Heart left ventricle (tissue), 16 donors: ENCODE measurements at regions not wholly inside any gene's neighbourhood (a gene's known extent, or its start where the extent isn't known, plus 50 kb on each side); places are given as distances from the start of the nearest gene placed in this dataset.
A peak's percentile ranks its signal among the peaks of the same experiment; 100 is the strongest.

ENCODE experiments used
- ATAC-seq, 4 donors: fragments of 200-7000 bp; cut with Tn5 transposase; one replicate each; pipeline ENCODE4 v1.9.1; 2020 to 2022; ENCODE audit warnings: moderate library complexity in 4 of 4, mild to moderate bottlenecking in 3 of 4, moderate number of reproducible peaks in 1 of 4
- DNase-seq, 5 donors: peaks; one replicate each; pipeline ENCODE4 v3.0.0-alpha.2; 2020
- H3K27ac ChIP-seq, 12 donors: fragments of 200-600 bp; sonication (generic) in 4 of 12; one replicate each; pipeline versions ENCODE4 v1.5.0 to v1.8.0; 2016 to 2022; ENCODE audit warnings: mild to moderate bottlenecking in 2 of 12
- H3K27me3 ChIP-seq, 9 donors: fragments of 200-600 bp; sonication (generic) in 2 of 9; one replicate each; pipeline versions ENCODE4 v1.5.1 to v1.8.0; 2016 to 2022; ENCODE audit warnings: mild to moderate bottlenecking in 3 of 9
- H3K36me3 ChIP-seq, 9 donors: fragments of 200-600 bp; sonication (generic) in 2 of 9; one replicate each; pipeline versions ENCODE4 v1.5.0 to v1.8.0; 2018 to 2022; ENCODE audit warnings: mild to moderate bottlenecking in 2 of 9
- H3K4me1 ChIP-seq, 12 donors: fragments of 200-600 bp; sonication (generic) in 4 of 12; one replicate each; pipeline versions ENCODE4 v1.5.0 to v1.8.0; 2016 to 2022; ENCODE audit warnings: mild to moderate bottlenecking in 3 of 12
- H3K4me3 ChIP-seq, 12 donors: fragments of 200-600 bp; sonication (generic) in 4 of 12; one replicate each; pipeline versions ENCODE4 v1.5.0 to v1.8.0; 2017 to 2022; ENCODE audit warnings: mild to moderate bottlenecking in 9 of 12, moderate library complexity in 4 of 12
- H3K9me3 ChIP-seq, 12 donors: fragments of 200-600 bp; sonication (generic) in 4 of 12; one replicate each; pipeline versions ENCODE4 v1.5.0 to v1.8.0; 2016 to 2022; ENCODE audit warnings: mild to moderate bottlenecking in 1 of 12
- POLR2A ChIP-seq, 2 donors: fragments of 450-650 bp; IDR thresholded peaks; one replicate each; pipeline ENCODE4 v1.6.1; 2017; ENCODE audit warnings: antibody characterized with exemption in 2 of 2, mild to moderate bottlenecking in 2 of 2, moderate library complexity in 2 of 2
- WGBS, 4 donors: extraction: QIAGEN DNeasy Blood & Tissue Kit in 2 of 4; methylation state at CpG; one replicate each; pipeline versions ENCODE4 v1.1.5 to v1.1.7; 2013 to 2018; 5-methylcytosine and 5-hydroxymethylcytosine counted together
- intact Hi-C, 10 donors: fragments of 100-400 bp; cut with DNase I; formaldehyde crosslinking; loops; one replicate each; pipeline versions ENCODE4 v1.11.1 to v1.14.2; 2022
- TF ChIP-seq, protein P1 (sequence below), 12 donors: fragments of 200-600 bp; sonication (generic) in 4 of 12; IDR thresholded peaks; one replicate each; pipeline versions ENCODE4 v1.5.0 to v1.8.0; 2018 to 2022; ENCODE audit warnings: antibody characterized with exemption in 12 of 12, mild to moderate bottlenecking in 5 of 12
- donor health status: ischemic (EF 13 %, LVEDD 7.1; RV severe dilation, severe dysfunction).
- donor health status: healthy with polysubstance abuse.
- donor health status: DM: no; HTN: yes; CAD: no.
- donor health status: DM: no; HTN: no; CAD: no.
- donor health status: ischemic (EF 25% LVEDD 6.9; RV normal size, moderate dysfunction).
- donor health status: ischemic (EF 25% LVEDD 5.7; RV mildly dilated, moderate dysfunction).
- donor health status: healthy.
- donor health status: DM: yes; HTN: yes; CAD: no.
- donor health status: ischemic (EF 35%, LVEDD 5.7; RV mildly dilated, moderate dysfunction).
- donor health status: nonischemic (EF 11% LVEDD 7.7; RV severe dilation, severe dysfunction).
- donor health status: DM: yes; HTN: yes; CAD: no.
- donor health status: PGD.
- donor health status: ischemic (EF 29% LVEDD 5.4; RV normal size, mild dysfunction).
- donor health status: nonischemic (EF 23%, LVEDD 6.1; RV moderate dilation, normal function).

- TF ChIP-seq, protein P1, sequence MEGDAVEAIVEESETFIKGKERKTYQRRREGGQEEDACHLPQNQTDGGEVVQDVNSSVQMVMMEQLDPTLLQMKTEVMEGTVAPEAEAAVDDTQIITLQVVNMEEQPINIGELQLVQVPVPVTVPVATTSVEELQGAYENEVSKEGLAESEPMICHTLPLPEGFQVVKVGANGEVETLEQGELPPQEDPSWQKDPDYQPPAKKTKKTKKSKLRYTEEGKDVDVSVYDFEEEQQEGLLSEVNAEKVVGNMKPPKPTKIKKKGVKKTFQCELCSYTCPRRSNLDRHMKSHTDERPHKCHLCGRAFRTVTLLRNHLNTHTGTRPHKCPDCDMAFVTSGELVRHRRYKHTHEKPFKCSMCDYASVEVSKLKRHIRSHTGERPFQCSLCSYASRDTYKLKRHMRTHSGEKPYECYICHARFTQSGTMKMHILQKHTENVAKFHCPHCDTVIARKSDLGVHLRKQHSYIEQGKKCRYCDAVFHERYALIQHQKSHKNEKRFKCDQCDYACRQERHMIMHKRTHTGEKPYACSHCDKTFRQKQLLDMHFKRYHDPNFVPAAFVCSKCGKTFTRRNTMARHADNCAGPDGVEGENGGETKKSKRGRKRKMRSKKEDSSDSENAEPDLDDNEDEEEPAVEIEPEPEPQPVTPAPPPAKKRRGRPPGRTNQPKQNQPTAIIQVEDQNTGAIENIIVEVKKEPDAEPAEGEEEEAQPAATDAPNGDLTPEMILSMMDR (IDR thresholded peaks at IDR 0.05): peak; percentile 36 to 78 (median 64)
- TF ChIP-seq POLR2A (IDR thresholded peaks at IDR 0.05): no peak
- Histone ChIP-seq H3K27ac (no peak overlapping the region), H3K4me3 (no peak overlapping the region), H3K27me3 (peaks cover 0 to 6% (median 0%) of the 10 kb centered on the region in 9 donors), H3K36me3 (no peaks in the 10 kb centered on the region), H3K4me1 (no peaks in the 10 kb centered on the region), H3K9me3 (no peaks in the 10 kb centered on the region)
- ATAC-seq (peak in 3 of 4 donors; percentile 50 to 64 (median 61)), DNase-seq (peak in 3 of 5 donors; percentile 14 to 33 (median 32))
- 39 to 44% (median 42%) methylated on average over 9 of the region's 9 CpGs for WGBS, 4 donors
- intact Hi-C loops: loop anchor here in 9 of 10 donors (5.0 to 10.0 kb wide), 5 partner anchors 210 to 393 kb away; no protein-coding TSS in a partner anchor
Observed at GRCh38 chr4:111641813-111642579, 503.3 kb upstream of the FAM241A start.

- Histone ChIP-seq H3K27ac (no peak overlapping the region), H3K4me1 (no peaks in the 10 kb centered on the region), H3K4me3 (no peak overlapping the region), H3K36me3 (no peaks in the 10 kb centered on the region), H3K27me3 (peaks cover 0 to 29% (median 0%) of the 10 kb centered on the region in 9 donors), H3K9me3 (no peaks in the 10 kb centered on the region)
- ATAC-seq (no peak), DNase-seq (no peak)
- 64 to 79% (median 71%) methylated on average over 5 of the region's 5 CpGs for WGBS, 4 donors
- no peak for TF ChIP-seq POLR2A (IDR thresholded peaks at IDR 0.05)
- TF ChIP-seq, protein P1 (IDR thresholded peaks at IDR 0.05): no peak
- intact Hi-C loops: loop anchor here in 6 of 10 donors (10.0 kb wide), 2 partner anchors 207 to 387 kb away; no protein-coding TSS in a partner anchor
Observed at GRCh38 chr4:111648056-111648455, 497.2 kb upstream of the FAM241A start.

DNA sequence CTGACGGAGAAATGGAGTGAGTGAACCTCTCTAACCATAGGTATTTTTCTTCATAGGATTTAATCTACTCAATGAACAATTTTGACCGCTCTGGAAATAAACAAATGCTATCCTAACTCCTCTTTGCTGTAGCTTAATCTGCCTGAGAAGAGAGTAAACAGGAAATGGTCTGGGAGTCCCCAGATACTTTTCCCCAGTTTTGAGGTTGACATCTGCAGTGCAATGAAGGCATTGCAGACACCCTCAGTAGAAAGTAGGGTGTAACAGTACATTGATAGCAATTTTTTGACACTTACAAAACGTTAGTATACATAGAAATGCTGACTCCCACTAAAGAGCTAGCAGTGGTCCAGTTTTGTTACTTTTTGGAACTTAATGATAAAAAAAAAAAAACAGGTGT, 495.9 kb upstream of the FAM241A start:
- 54 to 65% (median 61%) methylated on average over 3 of the region's 3 CpGs for WGBS, 4 donors
- intact Hi-C loops: loop anchor here in 6 of 10 donors (10.0 kb wide), 2 partner anchors 205 to 385 kb away; no protein-coding TSS in a partner anchor
- no peak for ATAC-seq
- no peak overlapping the region for H3K4me3 ChIP-seq
- H3K36me3 ChIP-seq: no peaks in the 10 kb centered on the region
- H3K27ac ChIP-seq: no peak overlapping the region
- no peak for DNase-seq
- H3K27me3 ChIP-seq: peaks cover 0 to 29% (median 0%) of the 10 kb centered on the region in 9 donors
- TF ChIP-seq POLR2A (IDR thresholded peaks at IDR 0.05): no peak
- TF ChIP-seq, protein P1 (IDR thresholded peaks at IDR 0.05): no peak
- H3K9me3 ChIP-seq: no peaks in the 10 kb centered on the region
- H3K4me1 ChIP-seq: no peaks in the 10 kb centered on the region

GRCh38 chr4:111650146-111650545, 495.1 kb upstream of the FAM241A start:
- intact Hi-C loops: loop anchor here in 1 of 10 donors (5.0 kb wide), 1 partner anchor 377 kb away; no protein-coding TSS in a partner anchor
- Histone ChIP-seq H3K4me1 (no peaks in the 10 kb centered on the region), H3K4me3 (no peak overlapping the region), H3K27me3 (peaks cover 0 to 29% (median 0%) of the 10 kb centered on the region in 9 donors), H3K27ac (no peak overlapping the region), H3K36me3 (no peaks in the 10 kb centered on the region), H3K9me3 (no peaks in the 10 kb centered on the region)
- ATAC-seq (no peak), DNase-seq (no peak)
- WGBS, 4 donors: 66 to 67% (median 66%) methylated on average over 3 of the region's 3 CpGs
- no peak for TF ChIP-seq POLR2A (IDR thresholded peaks at IDR 0.05)
- TF ChIP-seq, protein P1 (IDR thresholded peaks at IDR 0.05): no peak
